Neural cell (in vitro differentiated cells): ENCODE measurements at regions not wholly inside any gene's neighbourhood (a gene's known extent, or its start where the extent isn't known, plus 50 kb on each side); places are given as distances from the start of the nearest gene placed in this dataset.

ENCODE experiments used
- H2AFZ ChIP-seq: fragments of 200-600, 300-800 bp; sonication (generic), shearing (Covaris generic); 2 replicates; pipeline ENCODE4 v1.6.0; 2014; ENCODE audit warnings: low read depth, mild to moderate bottlenecking, antibody characterized with exemption, low read length, moderate library complexity
- H3F3A ChIP-seq: fragments of 200-600 bp; shearing (Covaris generic); 2 replicates; pipeline ENCODE4 v1.6.1; 2016; ENCODE audit warnings: mild to moderate bottlenecking, moderate library complexity, mixed read lengths, antibody characterized with exemption, low read length; ENCODE audit not compliant: insufficient read depth, poor library complexity, severe bottlenecking
- H3K27ac ChIP-seq: fragments of 200-600, 300-800 bp; sonication (generic), shearing (Covaris generic); 2 replicates; pipeline ENCODE4 v1.5.1; 2014; ENCODE audit warnings: mild to moderate bottlenecking, low read length, moderate library complexity
- H3K27me3 ChIP-seq: fragments of 300-800, 200-600 bp; sonication (generic), shearing (Covaris generic); 2 replicates; pipeline ENCODE4 v1.6.0; 2014; ENCODE audit warnings: mild to moderate bottlenecking, low read depth, low read length, moderate library complexity; ENCODE audit not compliant: insufficient read depth
- H3K36me3 ChIP-seq: fragments of 300-800, 200-600 bp; sonication (generic), shearing (Covaris generic); 2 replicates; pipeline ENCODE4 v1.5.1; 2014; ENCODE audit warnings: mild to moderate bottlenecking, antibody characterized with exemption, low read length, moderate library complexity; ENCODE audit not compliant: insufficient read depth
- H3K4me2 ChIP-seq: fragments of 300-800, 200-600 bp; sonication (generic), shearing (Covaris generic); 2 replicates; pipeline ENCODE4 v1.6.0; 2014; ENCODE audit warnings: mild to moderate bottlenecking, low read length
- H3K4me3 ChIP-seq: fragments of 300-800, 200-600 bp; sonication (generic), shearing (Covaris generic); 2 replicates; pipeline ENCODE4 v1.5.1; 2014; ENCODE audit warnings: mild to moderate bottlenecking, low read length, moderate library complexity
- H3K79me2 ChIP-seq: fragments of 200-600 bp; shearing (Covaris generic); replicated peaks from 2 replicates; pipeline ENCODE4 v1.6.0; 2014; ENCODE audit warnings: mild to moderate bottlenecking, low read length, moderate library complexity; ENCODE audit not compliant: insufficient read depth
- H3K9ac ChIP-seq: fragments of 300-800, 200-600 bp; sonication (generic), shearing (Covaris generic); 2 replicates; pipeline ENCODE4 v1.6.1; 2016; ENCODE audit warnings: mild to moderate bottlenecking, low read length, mixed read lengths
- H3K9me2 ChIP-seq: fragments of 200-600 bp; shearing (Covaris generic); 2 replicates; pipeline ENCODE4 v1.6.1; 2016; ENCODE audit warnings: mild to moderate bottlenecking, low read length, mixed read lengths; ENCODE audit not compliant: insufficient read depth
- H3K9me3 ChIP-seq: fragments of 200-600, 300-800 bp; sonication (generic), shearing (Covaris generic); 2 replicates; pipeline ENCODE4 v1.6.1; 2016; ENCODE audit warnings: mild to moderate bottlenecking, mixed run types, low read length, moderate library complexity, mixed read lengths
- H4K20me1 ChIP-seq: fragments of 200-600 bp; shearing (Covaris generic); 2 replicates; pipeline ENCODE4 v1.6.1; 2016; ENCODE audit warnings: mild to moderate bottlenecking, mixed run types; ENCODE audit not compliant: insufficient read depth
- CTCF ChIP-seq: fragments of 450-650 bp; IDR thresholded peaks from 2 replicates; pipeline ENCODE4 v1.5.1; 2014; ENCODE audit warnings: antibody characterized with exemption, mild to moderate bottlenecking, moderate library complexity; ENCODE audit not compliant: poor library complexity, severe bottlenecking
- EP300 ChIP-seq: fragments of 450-650 bp; conservative IDR thresholded peaks from 2 replicates; pipeline ENCODE4 v1.6.1; 2014; ENCODE audit warnings: antibody characterized with exemption, mild to moderate bottlenecking, moderate library complexity; ENCODE audit not compliant: poor library complexity, severe bottlenecking
- EZH2 ChIP-seq: fragments of 200-600, 300-800 bp; shearing (Covaris generic), sonication (generic); IDR thresholded peaks from 2 replicates; pipeline ENCODE4 v1.6.1; 2014; ENCODE audit warnings: antibody characterized with exemption, low read length, borderline replicate concordance, mild to moderate bottlenecking; ENCODE audit not compliant: insufficient read depth, poor library complexity, severe bottlenecking
- MXI1 ChIP-seq: fragments of 450-650 bp; conservative IDR thresholded peaks from 2 replicates; pipeline ENCODE4 v1.6.1; 2014; ENCODE audit warnings: antibody characterized with exemption, mild to moderate bottlenecking; ENCODE audit not compliant: poor library complexity, severe bottlenecking
- POLR2AphosphoS5 ChIP-seq: IDR thresholded peaks from 2 replicates; pipeline ENCODE4 v1.6.1; 2012
- RAD21 ChIP-seq: fragments of 450-650 bp; conservative IDR thresholded peaks from 2 replicates; pipeline ENCODE4 v1.6.1; 2014; ENCODE audit warnings: antibody characterized with exemption, mild to moderate bottlenecking, moderate library complexity
- REST ChIP-seq: IDR thresholded peaks from 2 replicates; pipeline ENCODE4 v1.6.1; 2012; ENCODE audit warnings: borderline replicate concordance
- SMC3 ChIP-seq: fragments of 450-650 bp; conservative IDR thresholded peaks from 2 replicates; pipeline ENCODE4 v1.6.1; 2014; ENCODE audit warnings: antibody characterized with exemption, mild to moderate bottlenecking, moderate library complexity; ENCODE audit not compliant: poor library complexity
- TAF1 ChIP-seq: IDR thresholded peaks from 2 replicates; pipeline ENCODE4 v1.6.1; 2012; ENCODE audit warnings: low read depth

- no peak overlapping the region for H3K27ac ChIP-seq
- no peak overlapping the region for H3K9ac ChIP-seq
- no peaks in the 10 kb centered on the region for H4K20me1 ChIP-seq
- no peak overlapping the region for H2AFZ ChIP-seq
- H3K27me3 ChIP-seq: no peaks in the 10 kb centered on the region
- no peak for TF ChIP-seq MXI1
- no peak for TF ChIP-seq RAD21
- TF ChIP-seq REST: no peak
- TF ChIP-seq TAF1: no peak
- TF ChIP-seq CTCF: no peak
- TF ChIP-seq SMC3: no peak
- no peak for TF ChIP-seq POLR2AphosphoS5
- TF ChIP-seq EZH2: no peak
- TF ChIP-seq EP300: no peak
- H3F3A ChIP-seq: no peaks in the 10 kb centered on the region
- no peaks in the 10 kb centered on the region for H3K36me3 ChIP-seq
- H3K4me3 ChIP-seq: no peak overlapping the region
- no peak overlapping the region for H3K4me2 ChIP-seq
- H3K9me2 ChIP-seq: no peaks in the 10 kb centered on the region
- no peaks in the 10 kb centered on the region for H3K79me2 ChIP-seq
- no peaks in the 10 kb centered on the region for H3K9me3 ChIP-seq
Observed at GRCh38 chr13:86052141-86052540, 252.9 kb upstream of the SLITRK6 start.

GRCh38 chr13:86051134-86052103 is 252.2 kb upstream of the SLITRK6 start:
- H3K9me3 ChIP-seq: no peaks in the 10 kb centered on the region
- H3K9me2 ChIP-seq: no peaks in the 10 kb centered on the region
- no peaks in the 10 kb centered on the region for H3K79me2 ChIP-seq
- H3K9ac ChIP-seq: no peak overlapping the region
- no peak overlapping the region for H3K4me3 ChIP-seq
- no peaks in the 10 kb centered on the region for H3K27me3 ChIP-seq
- H3F3A ChIP-seq: no peaks in the 10 kb centered on the region
- TF ChIP-seq EZH2: no peak
- no peak for TF ChIP-seq SMC3
- TF ChIP-seq TAF1: no peak
- TF ChIP-seq CTCF: no peak
- no peak for TF ChIP-seq REST
- no peak for TF ChIP-seq EP300
- TF ChIP-seq RAD21: no peak
- no peak for TF ChIP-seq MXI1
- TF ChIP-seq POLR2AphosphoS5: no peak
- H2AFZ ChIP-seq: no peak overlapping the region
- H3K36me3 ChIP-seq: no peaks in the 10 kb centered on the region
- no peak overlapping the region for H3K4me2 ChIP-seq
- H4K20me1 ChIP-seq: no peaks in the 10 kb centered on the region
- H3K27ac ChIP-seq: no peak overlapping the region
